Loucy (cell line): ENCODE measurements at regions not wholly inside any gene's neighbourhood (a gene's known extent, or its start where the extent isn't known, plus 50 kb on each side); places are given as distances from the start of the nearest gene placed in this dataset.
A peak's percentile ranks its signal among the peaks of the same experiment; 100 is the strongest.

Experiments
- H2AFZ ChIP-seq: fragments of 200-600 bp; sonication (generic); 2 replicates; pipeline ENCODE4 v1.6.0; 2016; ENCODE audit warnings: antibody characterized with exemption, mild to moderate bottlenecking, low read length, moderate library complexity
- H3F3A ChIP-seq: fragments of 200-600 bp; 2 replicates; pipeline ENCODE4 v1.6.0; 2016; ENCODE audit warnings: antibody characterized with exemption, low read depth, mild to moderate bottlenecking
- H3K27me3 ChIP-seq: fragments of 200-600 bp; sonication (generic); 2 replicates; pipeline ENCODE4 v1.6.1; 2014; ENCODE audit warnings: low read length, mild to moderate bottlenecking; ENCODE audit not compliant: insufficient read depth, poor library complexity, severe bottlenecking
- H3K36me3 ChIP-seq: fragments of 200-600 bp; sonication (generic); 2 replicates; pipeline ENCODE4 v1.6.1; 2016; ENCODE audit warnings: low read length; ENCODE audit not compliant: insufficient read depth
- H3K4me1 ChIP-seq: fragments of 200-600 bp; sonication (generic); 2 replicates; pipeline ENCODE4 v1.5.1; 2014; ENCODE audit warnings: low read length, mild to moderate bottlenecking; ENCODE audit not compliant: insufficient read depth, poor library complexity, severe bottlenecking
- H3K4me2 ChIP-seq: fragments of 200-600 bp; sonication (generic); 2 replicates; pipeline ENCODE4 v1.6.0; 2014; ENCODE audit warnings: antibody characterized with exemption, low read length, low read depth, mild to moderate bottlenecking; ENCODE audit not compliant: poor library complexity, severe bottlenecking
- H3K4me3 ChIP-seq: fragments of 200-600 bp; sonication (generic); 2 replicates; pipeline ENCODE4 v1.5.1; 2014; ENCODE audit warnings: low read length, mild to moderate bottlenecking, mixed read lengths; ENCODE audit not compliant: poor library complexity, severe bottlenecking
- H3K79me2 ChIP-seq: fragments of 200-600 bp; sonication (generic); 2 replicates; pipeline ENCODE4 v1.6.1; 2014; ENCODE audit warnings: low read length; ENCODE audit not compliant: insufficient read depth
- H3K9ac ChIP-seq: fragments of 200-600 bp; sonication (generic); 2 replicates; pipeline ENCODE4 v1.6.0; 2014; ENCODE audit warnings: mild to moderate bottlenecking, low read depth, low read length, moderate library complexity; ENCODE audit not compliant: poor library complexity, severe bottlenecking
- H3K9me2 ChIP-seq: fragments of 200-600 bp; sonication (generic); replicated peaks from 2 replicates; pipeline ENCODE4 v1.6.1; 2016; ENCODE audit warnings: low read depth, low read length, mixed read lengths
- H3K9me3 ChIP-seq: fragments of 200-600 bp; sonication (generic); 2 replicates; pipeline ENCODE4 v1.6.1; 2014; ENCODE audit warnings: mild to moderate bottlenecking, antibody characterized with exemption, low read length, low read depth; ENCODE audit not compliant: insufficient read depth
- H4K20me1 ChIP-seq: fragments of 200-600 bp; sonication (generic); 2 replicates; pipeline ENCODE4 v1.6.0; 2014; ENCODE audit warnings: antibody characterized with exemption, low read length, mild to moderate bottlenecking; ENCODE audit not compliant: insufficient read depth, poor library complexity, severe bottlenecking
- CTCF ChIP-seq: fragments of 200-600 bp; sonication (generic); conservative IDR thresholded peaks from 2 replicates; pipeline ENCODE4 v1.5.1; 2014; ENCODE audit warnings: mild to moderate bottlenecking, antibody characterized with exemption, low read length
- EZH2phosphoT487 ChIP-seq: fragments of 200-600 bp; IDR thresholded peaks from 2 replicates; pipeline ENCODE4 v1.6.1; 2018; ENCODE audit warnings: antibody characterized with exemption, mild to moderate bottlenecking, moderate library complexity, borderline replicate concordance

- no peaks in the 10 kb centered on the region for H3F3A ChIP-seq
- H3K4me3 ChIP-seq: no peak overlapping the region
- H4K20me1 ChIP-seq: no peaks in the 10 kb centered on the region
- no peaks in the 10 kb centered on the region for H3K79me2 ChIP-seq
- no peaks in the 10 kb centered on the region for H3K27me3 ChIP-seq
- H3K9me2 ChIP-seq: no peaks in the 10 kb centered on the region
- H3K4me2 ChIP-seq: no peak overlapping the region
- H3K4me1 ChIP-seq: no peaks in the 10 kb centered on the region
- no peaks in the 10 kb centered on the region for H3K9me3 ChIP-seq
- TF ChIP-seq EZH2phosphoT487: no peak
- TF ChIP-seq CTCF: no peak
- H3K36me3 ChIP-seq: no peaks in the 10 kb centered on the region
- no peak overlapping the region for H3K9ac ChIP-seq
- H2AFZ ChIP-seq: no peak overlapping the region
These were observed 206.5 kb upstream of the ZSWIM2 start for GRCh38 chr2:187055463-187055862.

- no peaks in the 10 kb centered on the region for H4K20me1 ChIP-seq
- no peaks in the 10 kb centered on the region for H3K27me3 ChIP-seq
- no peaks in the 10 kb centered on the region for H3K36me3 ChIP-seq
- H3K79me2 ChIP-seq: no peaks in the 10 kb centered on the region
- no peaks in the 10 kb centered on the region for H3K9me3 ChIP-seq
- H3F3A ChIP-seq: no peaks in the 10 kb centered on the region
- H3K4me1 ChIP-seq: no peaks in the 10 kb centered on the region
- H3K9me2 ChIP-seq: no peaks in the 10 kb centered on the region
- H2AFZ ChIP-seq: no peak overlapping the region
- peak; percentile 33; the same call in 1 of the 2 replicates for TF ChIP-seq CTCF
- TF ChIP-seq EZH2phosphoT487: no peak
- no peak overlapping the region for H3K4me2 ChIP-seq
- no peak overlapping the region for H3K4me3 ChIP-seq
- no peak overlapping the region for H3K9ac ChIP-seq
These were observed 205.7 kb upstream of the ZSWIM2 start for GRCh38 chr2:187054501-187055319.

- TF ChIP-seq EZH2phosphoT487: no peak
- no peak for TF ChIP-seq CTCF
- no peaks in the 10 kb centered on the region for H3K79me2 ChIP-seq
- H3K27me3 ChIP-seq: no peaks in the 10 kb centered on the region
- H3K9me3 ChIP-seq: no peaks in the 10 kb centered on the region
- no peak overlapping the region for H3K4me3 ChIP-seq
- H3K4me2 ChIP-seq: no peak overlapping the region
- H2AFZ ChIP-seq: no peak overlapping the region
- H3F3A ChIP-seq: no peaks in the 10 kb centered on the region
- H3K36me3 ChIP-seq: no peaks in the 10 kb centered on the region
- no peaks in the 10 kb centered on the region for H3K4me1 ChIP-seq
- H3K9ac ChIP-seq: no peak overlapping the region
- no peaks in the 10 kb centered on the region for H4K20me1 ChIP-seq
- no peaks in the 10 kb centered on the region for H3K9me2 ChIP-seq
These were observed 202.4 kb upstream of the ZSWIM2 start for GRCh38 chr2:187051350-187051749.
